GM06990 (cell line): ENCODE measurements at regions not wholly inside any gene's neighbourhood (a gene's known extent, or its start where the extent isn't known, plus 50 kb on each side); places are given as distances from the start of the nearest gene placed in this dataset.

Experiments
- DNase-seq: peaks from one replicate; pipeline ENCODE4 v3.0.0-alpha.2; 2011; ENCODE audit not compliant: insufficient read length; ENCODE audit errors: extremely low read depth
- H3K27me3 ChIP-seq: replicated peaks from 2 replicates; pipeline ENCODE4 v1.6.0; 2011; ENCODE audit warnings: low read length; ENCODE audit not compliant: control insufficient read depth, insufficient read depth
- H3K36me3 ChIP-seq: 2 replicates; pipeline ENCODE4 v1.5.1; 2011; ENCODE audit warnings: low read length; ENCODE audit not compliant: control insufficient read depth, insufficient read depth
- H3K4me3 ChIP-seq: replicated peaks from 2 replicates; pipeline ENCODE4 v1.5.1; 2011; ENCODE audit warnings: low read depth, mild to moderate bottlenecking, control low read depth, low read length
- TF ChIP-seq, protein P1 (sequence below): IDR thresholded peaks from 2 replicates; pipeline ENCODE4 v1.5.1; 2011; ENCODE audit warnings: low read length, control low read depth, mild to moderate bottlenecking, inconsistent platforms; ENCODE audit not compliant: insufficient read depth, poor library complexity, severe bottlenecking

DNA sequence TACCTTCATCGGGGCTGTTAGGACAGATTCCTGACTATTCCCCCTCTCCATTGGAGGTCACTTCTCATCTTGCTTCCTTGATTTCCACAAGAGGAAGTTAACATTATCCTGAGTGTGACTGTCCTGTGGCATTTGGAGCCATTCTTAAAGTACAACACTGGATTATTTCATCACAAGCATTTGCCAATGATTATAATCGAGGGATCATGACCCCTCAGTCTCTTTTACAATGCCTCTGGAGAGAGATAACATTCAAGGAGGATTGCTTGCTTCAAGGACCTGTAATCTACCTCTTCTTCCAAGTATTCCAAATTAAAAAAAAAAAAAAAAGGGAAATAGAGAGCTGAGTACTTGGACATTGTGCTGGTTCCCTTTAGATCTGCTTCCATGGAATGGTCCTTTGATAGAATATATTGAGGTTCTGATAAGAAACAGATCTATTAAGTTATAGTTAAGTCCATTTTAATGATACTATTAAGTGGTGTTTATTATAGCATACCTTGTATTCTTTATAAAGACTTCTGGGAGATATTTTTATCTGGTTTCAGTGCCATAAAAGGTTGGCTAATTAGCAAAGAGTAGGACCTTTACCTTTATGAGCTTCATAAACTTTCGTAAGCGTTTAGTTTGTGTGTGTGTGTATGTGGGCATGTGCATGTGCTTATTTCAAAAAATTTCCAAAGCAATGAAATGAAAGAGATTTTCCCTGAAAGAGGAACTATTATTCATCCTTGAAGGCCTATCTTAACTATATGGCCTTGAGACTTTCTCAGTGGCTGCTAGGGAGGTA, 469.1 kb downstream of the DHX35 start:
- Histone ChIP-seq H3K36me3 (no peaks in the 10 kb centered on the region), H3K4me3 (no peak overlapping the region), H3K27me3 (no peaks in the 10 kb centered on the region)
- TF ChIP-seq, protein P1, sequence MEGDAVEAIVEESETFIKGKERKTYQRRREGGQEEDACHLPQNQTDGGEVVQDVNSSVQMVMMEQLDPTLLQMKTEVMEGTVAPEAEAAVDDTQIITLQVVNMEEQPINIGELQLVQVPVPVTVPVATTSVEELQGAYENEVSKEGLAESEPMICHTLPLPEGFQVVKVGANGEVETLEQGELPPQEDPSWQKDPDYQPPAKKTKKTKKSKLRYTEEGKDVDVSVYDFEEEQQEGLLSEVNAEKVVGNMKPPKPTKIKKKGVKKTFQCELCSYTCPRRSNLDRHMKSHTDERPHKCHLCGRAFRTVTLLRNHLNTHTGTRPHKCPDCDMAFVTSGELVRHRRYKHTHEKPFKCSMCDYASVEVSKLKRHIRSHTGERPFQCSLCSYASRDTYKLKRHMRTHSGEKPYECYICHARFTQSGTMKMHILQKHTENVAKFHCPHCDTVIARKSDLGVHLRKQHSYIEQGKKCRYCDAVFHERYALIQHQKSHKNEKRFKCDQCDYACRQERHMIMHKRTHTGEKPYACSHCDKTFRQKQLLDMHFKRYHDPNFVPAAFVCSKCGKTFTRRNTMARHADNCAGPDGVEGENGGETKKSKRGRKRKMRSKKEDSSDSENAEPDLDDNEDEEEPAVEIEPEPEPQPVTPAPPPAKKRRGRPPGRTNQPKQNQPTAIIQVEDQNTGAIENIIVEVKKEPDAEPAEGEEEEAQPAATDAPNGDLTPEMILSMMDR, result no peak
- DNase-seq, result no peak

DNA sequence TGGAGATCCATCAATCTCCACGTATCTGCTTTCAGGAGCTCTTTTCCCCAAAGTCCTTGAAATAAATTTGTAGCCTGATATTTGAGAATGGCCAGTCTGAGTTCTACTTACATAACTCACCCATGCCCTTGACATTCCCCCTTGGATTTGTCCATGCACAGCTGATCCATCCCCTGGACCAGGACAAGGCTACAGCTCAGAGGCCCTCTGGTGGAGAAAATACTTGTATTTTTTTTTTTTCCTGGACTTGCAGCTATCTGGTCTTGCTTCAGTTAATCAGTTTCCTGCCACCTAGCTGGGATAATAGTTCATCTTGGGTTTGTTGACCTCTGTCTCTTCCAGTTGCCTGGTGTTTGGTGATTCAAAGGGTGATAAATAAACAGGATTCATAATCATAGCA, 467.6 kb downstream of the DHX35 start:
- TF ChIP-seq, protein P1, result peak; percentile 33
- Histone ChIP-seq H3K27me3 (no peaks in the 10 kb centered on the region), H3K36me3 (no peaks in the 10 kb centered on the region), H3K4me3 (no peak overlapping the region)
- no peak for DNase-seq

DNA sequence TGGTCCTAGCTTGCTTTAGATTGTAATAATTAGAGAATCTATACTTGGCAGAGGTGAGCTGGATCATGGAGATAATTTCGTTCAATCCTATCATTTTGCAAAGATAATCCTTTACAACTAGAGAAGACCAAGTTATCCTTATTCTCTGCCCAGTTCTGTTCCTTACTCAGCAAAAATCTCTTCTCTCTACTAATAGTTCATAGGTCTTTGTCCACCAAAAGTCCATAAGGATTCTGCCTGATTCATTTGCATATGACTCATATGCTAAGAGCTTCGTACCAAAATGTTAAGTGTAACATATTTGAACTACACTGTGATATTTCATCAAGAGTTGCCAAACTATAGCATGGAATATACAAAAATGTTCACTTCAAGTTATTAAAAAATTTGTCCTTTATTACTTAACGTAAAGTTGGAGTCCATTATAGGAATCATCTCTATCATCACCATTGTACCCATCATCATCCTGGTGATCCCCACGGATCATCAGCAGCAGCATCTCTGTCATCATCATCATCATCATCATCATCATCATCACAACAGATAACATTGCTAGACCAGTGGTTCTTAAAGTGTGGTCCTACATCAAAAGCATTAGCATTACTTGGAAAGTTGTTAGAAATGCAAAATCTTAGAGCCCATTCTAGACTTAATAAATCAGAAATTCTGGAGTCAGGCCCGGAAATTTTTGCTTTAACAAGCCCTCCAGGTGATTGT, 463.0 kb downstream of the DHX35 start:
- TF ChIP-seq, protein P1, result no peak
- H3K27me3 ChIP-seq, result no peaks in the 10 kb centered on the region
- H3K4me3 ChIP-seq, result no peak overlapping the region
- H3K36me3 ChIP-seq, result no peaks in the 10 kb centered on the region
- no peak for DNase-seq

DNA sequence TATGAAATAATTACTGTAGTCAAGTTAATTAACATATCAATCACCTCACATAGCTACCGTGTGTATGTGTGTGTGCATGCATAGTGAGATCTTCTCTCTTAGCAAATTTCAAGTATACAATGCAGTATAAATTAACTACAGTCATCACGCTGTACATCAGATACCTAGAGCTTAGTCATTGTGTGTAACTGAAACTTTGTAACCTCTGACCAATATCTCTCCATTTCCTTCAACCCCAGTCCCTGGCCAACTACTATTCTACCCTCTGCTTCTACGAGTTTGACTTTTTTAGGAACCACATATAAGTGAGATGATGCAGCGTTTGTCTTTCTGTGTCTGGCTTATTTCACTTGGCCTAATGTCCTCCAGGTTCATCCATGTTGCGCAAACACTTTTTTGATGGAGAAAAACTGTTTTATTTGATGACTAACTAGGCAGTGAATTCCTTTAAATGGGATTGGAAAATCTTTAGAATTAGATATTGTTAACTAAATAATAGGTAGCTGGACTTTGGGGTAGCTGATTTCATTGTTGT, 459.5 kb downstream of the DHX35 start:
- H3K36me3 ChIP-seq, result no peaks in the 10 kb centered on the region

DNA sequence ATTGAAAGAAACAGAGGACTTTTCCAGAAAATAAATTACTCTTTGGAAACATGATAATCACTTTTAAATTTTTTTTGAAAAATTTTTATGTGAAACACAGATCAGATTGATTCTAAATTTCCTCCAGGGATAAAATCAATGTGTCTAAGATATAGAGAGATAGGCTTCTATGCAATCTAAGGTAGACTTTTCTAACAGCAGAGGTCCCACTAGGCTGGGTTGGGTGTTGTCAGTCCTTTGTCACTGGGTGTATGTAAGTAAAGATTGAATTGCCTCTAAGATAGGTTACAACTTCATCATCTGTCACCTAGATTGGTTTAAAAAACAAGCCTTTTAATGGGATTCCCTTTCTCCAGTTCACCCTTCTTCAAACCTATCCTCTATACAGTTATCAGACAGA, 449.9 kb downstream of the DHX35 start:
- TF ChIP-seq, protein P1, result no peak
- Histone ChIP-seq H3K27me3 (no peaks in the 10 kb centered on the region; the same call in 1 of the 2 replicates), H3K4me3 (no peak overlapping the region), H3K36me3 (no peaks in the 10 kb centered on the region)
- no peak for DNase-seq

More for the DNA sequence above, 459.5 kb downstream of the DHX35 start:
- Histone ChIP-seq H3K4me3 (no peak overlapping the region), H3K27me3 (no peaks in the 10 kb centered on the region)
- no peak for DNase-seq
- TF ChIP-seq, protein P1, result no peak
